ENCODE measurements at regions not wholly inside any gene's neighbourhood (a gene's known extent, or its start where the extent isn't known, plus 50 kb on each side); places are given as distances from the start of the nearest gene placed in this dataset.

GRCh38 chr11:119483341-119483880 is 60.4 kb upstream of the THY1 start:
- no peak for TF ChIP-seq CTCF (IDR thresholded peaks at IDR 0.05)
- intact Hi-C loops (cut with DNase I; ENCODE audit: low total_unique reads) = loop anchor here (10.0 kb wide), 1 partner anchor 621 kb away; no protein-coding TSS in a partner anchor
- Histone ChIP-seq H3K27ac (no peak overlapping the region), H3K36me3 (no peaks in the 10 kb centered on the region), H3K4me1 (peaks cover 0 to 15% (median 13%) of the 10 kb centered on the region in 4 donors), H3K27me3 (peaks cover 0 to 11% (median 0%) of the 10 kb centered on the region in 3 donors), H3K4me3 (no peak overlapping the region), H3K9me3 (no peaks in the 10 kb centered on the region)
- peak in 1 of 2 donors; percentile 15 for DNase-seq
- WGBS, 5 donors = 85 to 90% (median 87%) methylated on average over 7 to 11 of the region's 11 CpGs

GRCh38 chr11:119482521-119483011 is 59.6 kb upstream of the THY1 start:
- Histone ChIP-seq H3K27ac (no peak overlapping the region), H3K9me3 (no peaks in the 10 kb centered on the region), H3K36me3 (no peaks in the 10 kb centered on the region), H3K4me3 (no peak overlapping the region), H3K27me3 (peaks cover 0 to 7% (median 0%) of the 10 kb centered on the region in 3 donors), H3K4me1 (peaks cover 0 to 15% (median 13%) of the 10 kb centered on the region in 4 donors)
- DNase-seq = peak in 1 of 2 donors; percentile 23
- TF ChIP-seq EP300 (IDR thresholded peaks at IDR 0.05) = no peak
- no peak for TF ChIP-seq POLR2A (IDR thresholded peaks at IDR 0.05)
- no peak for TF ChIP-seq CTCF (IDR thresholded peaks at IDR 0.05)
- no peak for TF ChIP-seq POLR2AphosphoS5 (IDR thresholded peaks at IDR 0.05)
- intact Hi-C loops (cut with DNase I; ENCODE audit: low total_unique reads) = loop anchor here (10.0 kb wide), 1 partner anchor 622 kb away; no protein-coding TSS in a partner anchor
- 80 to 86% (median 83%) methylated on average over 9 of the region's 9 CpGs for WGBS, 5 donors

- H3K9me3 ChIP-seq = no peaks in the 10 kb centered on the region
- no peaks in the 10 kb centered on the region for H3K36me3 ChIP-seq
- no peak overlapping the region for H3K27ac ChIP-seq
- WGBS, 5 donors = 48 to 55% (median 49%) methylated on average over 14 to 22 of the region's 22 CpGs
- DNase-seq = peak in 1 of 2 donors; percentile 40
- intact Hi-C loops (cut with DNase I; ENCODE audit: low total_unique reads) = loop anchor here (10.0 kb wide), 1 partner anchor 623 kb away; no protein-coding TSS in a partner anchor
- H3K27me3 ChIP-seq = peaks cover 0 to 10% (median 0%) of the 10 kb centered on the region in 3 donors
- TF ChIP-seq CTCF (IDR thresholded peaks at IDR 0.05) (no peak), EP300 (IDR thresholded peaks at IDR 0.05) (no peak), POLR2A (IDR thresholded peaks at IDR 0.05) (no peak), POLR2AphosphoS5 (IDR thresholded peaks at IDR 0.05) (no peak)
- peaks cover 0 to 15% (median 13%) of the 10 kb centered on the region in 4 donors for H3K4me1 ChIP-seq
- H3K4me3 ChIP-seq = no peak overlapping the region
These were observed 58.9 kb upstream of the THY1 start for GRCh38 chr11:119481667-119482400.

- WGBS, 5 donors = 12 to 36% (median 18%) methylated on average over 17 to 31 of the region's 31 CpGs
- Histone ChIP-seq H3K27me3 (peaks cover 0 to 16% (median 0%) of the 10 kb centered on the region in 3 donors), H3K36me3 (no peaks in the 10 kb centered on the region), H3K4me3 (no peak overlapping the region), H3K27ac (no peak overlapping the region), H3K4me1 (peaks cover 0 to 15% (median 13%) of the 10 kb centered on the region in 4 donors), H3K9me3 (no peaks in the 10 kb centered on the region)
- TF ChIP-seq EP300 (IDR thresholded peaks at IDR 0.05) (no peak), POLR2AphosphoS5 (IDR thresholded peaks at IDR 0.05) (peak in 2 of 3 donors; percentile 35 to 82), CTCF (IDR thresholded peaks at IDR 0.05) (peak in 6 of 7 experiments; percentile 29 to 97 (median 96)), POLR2A (IDR thresholded peaks at IDR 0.05) (no peak)
- DNase-seq = peak; percentile 91 to 95
- intact Hi-C loops (cut with DNase I; ENCODE audit: low total_unique reads) = loop anchor here (10.0 kb wide), 1 partner anchor 624 kb away; no protein-coding TSS in a partner anchor
These were observed 58.2 kb upstream of the THY1 start for GRCh38 chr11:119481021-119481666.
